Loucy (cell line): ENCODE measurements at regions not wholly inside any gene's neighbourhood (a gene's known extent, or its start where the extent isn't known, plus 50 kb on each side); places are given as distances from the start of the nearest gene placed in this dataset.

Source experiments
- CTCF ChIP-seq: fragments of 200-600 bp; sonication (generic); conservative IDR thresholded peaks from 2 replicates; pipeline ENCODE4 v1.5.1; 2014; ENCODE audit warnings: mild to moderate bottlenecking, antibody characterized with exemption, low read length
- EZH2phosphoT487 ChIP-seq: fragments of 200-600 bp; IDR thresholded peaks from 2 replicates; pipeline ENCODE4 v1.6.1; 2018; ENCODE audit warnings: antibody characterized with exemption, mild to moderate bottlenecking, moderate library complexity, borderline replicate concordance

DNA sequence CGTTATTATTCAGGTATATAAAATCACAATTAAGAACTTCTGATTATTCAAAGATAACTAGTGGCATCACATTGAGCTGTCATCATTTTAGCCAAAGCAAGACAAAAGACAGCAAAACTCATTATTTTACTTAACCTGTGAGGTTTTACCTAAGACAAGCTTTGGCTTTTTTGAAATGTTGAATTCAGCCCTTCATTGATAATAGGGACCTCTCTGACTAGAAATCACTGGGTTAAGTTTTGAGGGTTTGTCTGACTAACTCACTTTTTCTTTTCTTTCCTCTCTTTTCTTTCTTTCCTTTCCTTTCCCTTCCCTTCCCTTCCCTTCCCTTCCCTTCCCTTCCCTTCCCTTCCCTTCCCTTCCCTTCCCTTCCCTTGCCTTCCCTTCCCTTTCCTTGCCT, 244.2 kb downstream of the GRXCR1 start:
- TF ChIP-seq CTCF, result no peak
- no peak for TF ChIP-seq EZH2phosphoT487
